SW 1271 (cell line): ENCODE measurements at regions not wholly inside any gene's neighbourhood (a gene's known extent, or its start where the extent isn't known, plus 50 kb on each side); places are given as distances from the start of the nearest gene placed in this dataset.
A peak's percentile ranks its signal among the peaks of the same experiment; 100 is the strongest.
"Not testable (repeated sequence)": the region's sequence is repeated elsewhere in the genome, so short reads cannot be mapped to it uniquely, and the experiment has no call there.

Experiments
- DNase-seq, 2 experiments: peaks; one replicate each; lab custom pipeline; 2025; lab: John Stamatoyannopoulos, UW

DNA sequence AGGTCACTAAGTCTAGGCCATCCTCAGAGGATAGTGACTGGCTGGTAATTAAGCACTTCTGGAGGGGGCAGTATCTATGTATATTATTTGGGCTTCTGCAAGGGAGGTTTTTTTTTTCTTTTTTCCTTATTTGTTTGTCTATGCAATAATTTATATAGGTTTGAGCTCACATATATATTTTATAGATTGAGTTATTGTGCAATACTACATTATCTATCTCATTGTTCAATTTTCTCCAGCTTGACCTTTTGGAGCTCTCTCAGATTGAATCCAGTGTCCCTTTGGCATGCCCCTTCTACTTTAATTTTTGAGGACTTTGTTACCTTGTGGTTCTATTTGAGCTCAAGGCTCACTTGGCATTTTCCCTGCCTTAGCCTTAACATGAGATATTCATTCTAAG lies 852.1 kb downstream of the KCNT2 start:
- no peak for DNase-seq

DNA sequence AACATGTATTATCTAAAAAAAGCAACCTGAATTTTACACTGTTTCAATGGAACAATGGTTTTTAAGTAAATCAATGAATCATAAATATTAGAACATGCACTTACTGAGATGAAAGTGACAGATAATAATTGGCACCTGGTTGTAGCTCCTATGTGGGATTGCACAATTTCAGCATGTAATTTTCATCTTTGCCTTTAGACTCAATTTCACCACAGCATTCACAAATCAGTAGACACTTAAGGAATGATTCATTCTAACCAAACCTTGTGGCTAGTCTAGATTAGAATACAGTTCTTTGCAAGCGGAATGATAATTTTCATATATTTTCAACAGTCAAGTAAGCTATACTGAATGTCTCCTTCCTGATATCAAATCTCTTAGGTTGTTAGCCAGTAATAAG lies 853.4 kb downstream of the KCNT2 start:
- no peak for DNase-seq

DNA sequence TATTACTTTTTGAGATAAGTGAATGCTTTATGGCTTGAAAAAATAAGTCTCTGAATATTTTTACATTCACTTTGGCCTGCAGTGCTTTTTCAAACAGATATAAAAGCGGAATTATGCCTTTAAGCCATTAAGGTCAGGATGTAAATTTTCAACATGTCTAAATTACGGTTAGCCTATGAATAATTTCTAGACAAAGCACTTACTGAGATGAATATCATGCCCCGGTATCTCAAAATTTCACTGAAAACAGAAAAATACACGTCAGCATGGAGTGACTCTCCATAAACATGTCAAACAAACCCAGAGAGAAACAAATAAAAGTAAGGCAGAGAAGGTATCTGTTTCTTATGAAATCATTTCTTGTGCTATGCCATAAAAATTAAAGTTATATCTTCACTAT lies 853.9 kb downstream of the KCNT2 start:
- no peak for DNase-seq

DNA sequence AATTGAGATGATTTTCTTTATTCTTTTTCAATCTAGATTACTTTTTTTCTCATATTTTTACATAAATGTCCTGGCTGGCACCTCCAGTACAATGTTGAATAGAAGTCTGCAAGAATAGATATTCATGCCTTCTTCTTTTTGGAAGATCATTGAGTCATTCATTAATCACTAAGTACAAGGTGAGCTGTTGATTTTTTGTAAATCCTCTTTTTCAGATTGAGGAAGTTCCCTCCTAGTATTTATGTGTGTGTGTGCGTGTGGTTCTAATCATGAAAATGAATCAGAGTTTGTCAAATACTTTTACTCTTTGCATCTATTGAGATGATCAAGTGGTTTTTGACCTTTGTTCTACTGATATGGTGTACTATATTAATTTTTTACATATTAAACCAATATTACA lies 859.3 kb downstream of the KCNT2 start:
- no peak for DNase-seq

DNA sequence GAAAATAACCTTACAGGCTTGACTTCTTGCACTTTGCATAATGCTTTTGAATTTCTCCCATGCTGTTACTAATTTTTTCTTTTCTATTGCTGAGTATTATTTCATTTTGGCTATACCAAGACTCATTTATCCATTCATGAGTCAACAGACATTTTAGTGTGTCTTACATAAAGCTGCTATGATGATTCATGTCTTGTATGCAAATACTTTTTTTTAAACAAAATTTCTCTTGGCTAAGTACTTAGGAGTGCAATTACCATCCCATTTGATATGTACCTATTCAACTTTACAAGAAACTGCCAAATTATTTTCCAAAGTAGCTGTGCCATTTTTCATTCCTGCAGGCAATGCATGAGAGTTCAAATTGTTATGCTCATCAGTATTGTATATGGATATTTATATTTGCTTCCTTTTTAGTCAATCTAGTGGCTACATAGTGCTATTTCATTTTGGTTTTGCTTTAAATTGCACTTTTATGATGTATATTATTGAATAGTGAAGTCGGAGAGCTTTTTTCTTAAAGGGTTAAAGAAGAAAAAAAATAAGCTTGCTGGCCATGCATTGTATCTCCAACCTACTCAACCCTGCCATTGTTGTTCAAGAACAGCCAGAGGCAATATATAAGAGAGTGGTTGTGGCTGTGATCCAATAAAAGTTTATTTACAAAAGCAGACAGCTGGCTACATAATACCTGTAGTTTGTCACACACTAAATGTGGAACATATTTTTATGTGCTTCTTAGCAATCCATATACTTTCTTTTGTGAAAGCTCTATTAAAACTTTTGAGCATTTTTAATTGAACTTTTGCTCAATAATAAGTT lies 862.8 kb downstream of the KCNT2 start:
- no peak for DNase-seq

DNA sequence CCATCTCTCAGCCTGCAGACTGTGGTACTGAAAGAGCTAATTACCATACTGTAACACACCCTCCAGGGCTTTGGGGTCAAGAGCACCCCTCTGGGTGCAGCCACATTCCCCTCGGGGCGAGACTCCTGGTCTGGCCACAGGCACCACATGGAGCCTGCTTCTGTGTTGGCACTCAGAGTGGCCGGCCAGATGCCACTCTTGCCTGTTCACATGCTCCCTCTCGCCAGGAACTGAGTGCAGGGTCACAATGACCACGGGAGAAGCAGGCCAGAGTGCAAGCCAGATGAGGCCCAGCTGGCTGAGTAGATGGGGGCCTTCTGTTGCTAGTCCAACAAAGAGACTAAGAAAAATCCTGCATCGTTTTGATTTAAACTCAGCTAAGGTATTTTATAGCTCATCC lies 864.0 kb downstream of the KCNT2 start:
- DNase-seq, result no peak

DNA sequence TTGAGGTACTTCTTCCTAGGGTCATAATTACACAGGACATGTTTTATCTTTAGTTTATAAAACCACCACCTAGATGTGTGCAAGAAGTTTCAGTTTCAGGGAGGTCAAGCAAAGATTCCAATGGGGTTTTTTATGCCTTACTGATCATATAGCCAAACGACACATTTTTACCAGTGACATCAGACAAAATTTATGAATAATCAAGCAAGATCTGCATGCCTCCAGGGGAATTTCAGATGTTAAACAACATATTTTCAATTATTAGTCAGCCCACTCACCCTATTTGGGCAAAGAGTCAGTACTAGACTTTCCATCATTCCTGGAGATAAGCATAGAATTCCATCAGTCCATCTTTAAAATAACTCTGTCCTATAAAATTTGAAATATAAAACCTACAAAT lies 867.4 kb downstream of the KCNT2 start:
- DNase-seq, result no peak

DNA sequence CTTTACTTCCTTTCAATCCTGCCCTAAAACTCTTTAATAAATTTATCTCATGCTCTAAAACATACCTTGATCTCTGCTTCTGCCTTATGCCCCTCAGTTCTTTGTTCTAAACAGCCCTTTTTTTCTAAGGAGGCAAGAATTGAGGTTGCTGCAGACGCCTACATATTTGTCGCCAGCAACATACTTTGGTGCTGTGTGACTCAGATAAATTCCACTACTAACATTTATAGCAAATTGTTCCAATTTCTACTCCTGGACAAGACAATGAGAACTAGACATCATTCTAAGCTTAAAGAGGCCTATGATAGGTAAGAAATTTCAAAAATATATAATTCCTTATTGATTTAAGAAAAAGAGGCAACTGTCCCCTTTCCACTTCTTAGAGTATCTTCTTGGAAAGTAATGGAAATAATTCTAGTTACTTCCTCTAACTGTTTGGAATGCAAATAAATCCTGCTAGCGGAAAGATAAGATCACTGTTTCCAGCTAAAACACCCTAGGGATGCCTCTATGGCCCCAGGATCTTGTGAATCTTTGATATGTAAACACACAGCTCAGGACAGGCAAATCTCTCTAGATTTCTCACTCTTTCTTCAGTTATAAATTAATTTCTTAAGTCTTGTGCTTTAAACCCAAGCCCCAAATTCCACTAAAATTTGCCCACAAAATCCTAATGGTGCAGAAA lies 869.1 kb downstream of the KCNT2 start:
- DNase-seq, result no peak

DNA sequence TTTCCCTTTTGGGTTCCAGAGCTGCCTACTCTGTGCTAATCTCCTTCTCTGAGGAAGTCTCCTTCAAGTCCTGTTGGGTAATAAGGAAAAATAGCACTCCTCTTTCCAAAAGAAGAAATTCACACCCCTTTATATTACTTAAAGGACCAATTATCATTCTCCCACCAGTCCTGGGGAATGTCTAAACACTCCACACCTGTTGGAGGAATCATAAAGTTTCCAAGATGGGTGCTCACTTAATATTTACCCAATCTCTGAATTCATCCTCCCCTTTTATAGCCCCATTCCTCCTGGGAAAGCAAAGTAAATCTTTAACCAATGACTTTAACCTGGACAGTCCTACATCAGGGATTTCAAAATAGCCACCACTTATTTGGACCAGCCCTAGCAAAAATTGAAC lies 873.1 kb downstream of the KCNT2 start:
- no peak for DNase-seq

DNA sequence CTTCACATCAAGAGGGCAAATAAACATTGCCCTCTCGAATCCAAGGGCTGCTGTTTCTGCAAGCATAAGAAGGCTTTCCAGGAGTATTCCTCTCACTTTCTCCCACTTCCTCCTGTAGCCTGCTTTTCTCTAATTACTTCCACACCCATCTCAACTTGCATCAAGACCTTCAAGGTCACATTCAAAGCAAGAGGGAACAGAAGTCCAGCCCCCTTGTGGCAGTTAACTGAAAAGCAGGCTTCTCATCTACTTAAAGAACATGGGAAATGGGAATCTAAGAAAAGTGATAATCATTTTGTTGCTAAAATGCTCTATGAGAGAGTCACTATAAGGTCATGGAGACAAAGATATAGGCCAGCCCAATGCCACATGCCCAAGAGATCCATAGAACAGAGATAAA lies 874.4 kb downstream of the KCNT2 start:
- DNase-seq, result peak in 1 of 2 experiments; percentile 0

DNA sequence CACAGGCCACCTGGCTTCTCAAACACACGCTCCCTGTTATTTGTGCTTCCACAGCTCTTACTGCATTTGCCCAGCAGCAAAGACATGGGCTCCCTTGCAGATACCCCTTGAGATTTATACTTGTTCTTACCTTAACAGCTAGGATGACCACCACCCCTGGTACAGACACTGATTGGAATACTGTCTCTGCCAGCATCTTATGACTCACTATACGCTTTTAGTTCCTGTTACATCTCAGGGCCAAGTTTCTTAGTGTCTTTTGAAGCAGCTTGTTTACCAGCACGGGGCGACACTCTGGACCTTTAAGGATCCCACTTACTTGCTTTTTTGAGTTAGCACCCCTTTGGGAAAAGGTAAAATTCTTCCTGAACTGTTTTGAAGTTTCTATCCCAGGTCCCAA lies 874.8 kb downstream of the KCNT2 start:
- no peak for DNase-seq

DNA sequence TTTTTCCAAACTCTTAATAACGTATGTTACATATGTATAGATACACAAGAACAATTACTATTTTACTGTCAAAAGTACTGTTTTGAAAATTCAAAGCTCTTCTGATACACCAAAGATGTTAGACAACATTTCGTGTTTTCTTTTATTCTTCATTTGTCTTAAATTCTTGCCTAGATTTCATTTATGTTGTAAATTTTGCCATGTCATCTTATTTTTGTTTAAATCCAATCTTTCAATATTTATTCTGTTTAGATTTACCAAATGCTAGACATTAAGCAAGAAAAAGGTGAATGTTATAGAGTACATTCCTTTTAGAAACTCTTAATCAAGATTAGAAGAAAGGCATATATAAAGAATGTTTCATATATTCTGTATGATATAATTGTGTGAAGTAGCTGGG lies 876.9 kb downstream of the KCNT2 start:
- no peak for DNase-seq

DNA sequence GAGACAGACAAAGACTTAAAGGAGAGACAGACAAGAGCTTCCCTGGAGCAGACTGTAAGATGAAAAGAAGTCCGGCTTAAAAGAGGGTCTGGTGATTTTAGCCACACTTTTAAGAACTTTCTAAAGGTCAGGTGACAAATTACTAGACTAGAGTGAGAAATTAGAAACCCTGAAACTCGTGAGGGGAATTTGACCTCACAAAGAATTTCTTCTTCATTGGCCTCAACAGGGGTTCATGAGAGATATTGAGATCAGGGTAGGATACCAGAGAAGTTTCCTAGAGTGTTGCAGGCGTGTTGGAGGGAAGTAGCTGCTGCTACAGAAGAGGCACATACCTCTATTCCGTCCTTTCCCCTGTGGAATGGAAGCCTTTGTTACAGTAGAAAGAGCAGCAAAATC lies 884.4 kb downstream of the KCNT2 start:
- no peak for DNase-seq

DNA sequence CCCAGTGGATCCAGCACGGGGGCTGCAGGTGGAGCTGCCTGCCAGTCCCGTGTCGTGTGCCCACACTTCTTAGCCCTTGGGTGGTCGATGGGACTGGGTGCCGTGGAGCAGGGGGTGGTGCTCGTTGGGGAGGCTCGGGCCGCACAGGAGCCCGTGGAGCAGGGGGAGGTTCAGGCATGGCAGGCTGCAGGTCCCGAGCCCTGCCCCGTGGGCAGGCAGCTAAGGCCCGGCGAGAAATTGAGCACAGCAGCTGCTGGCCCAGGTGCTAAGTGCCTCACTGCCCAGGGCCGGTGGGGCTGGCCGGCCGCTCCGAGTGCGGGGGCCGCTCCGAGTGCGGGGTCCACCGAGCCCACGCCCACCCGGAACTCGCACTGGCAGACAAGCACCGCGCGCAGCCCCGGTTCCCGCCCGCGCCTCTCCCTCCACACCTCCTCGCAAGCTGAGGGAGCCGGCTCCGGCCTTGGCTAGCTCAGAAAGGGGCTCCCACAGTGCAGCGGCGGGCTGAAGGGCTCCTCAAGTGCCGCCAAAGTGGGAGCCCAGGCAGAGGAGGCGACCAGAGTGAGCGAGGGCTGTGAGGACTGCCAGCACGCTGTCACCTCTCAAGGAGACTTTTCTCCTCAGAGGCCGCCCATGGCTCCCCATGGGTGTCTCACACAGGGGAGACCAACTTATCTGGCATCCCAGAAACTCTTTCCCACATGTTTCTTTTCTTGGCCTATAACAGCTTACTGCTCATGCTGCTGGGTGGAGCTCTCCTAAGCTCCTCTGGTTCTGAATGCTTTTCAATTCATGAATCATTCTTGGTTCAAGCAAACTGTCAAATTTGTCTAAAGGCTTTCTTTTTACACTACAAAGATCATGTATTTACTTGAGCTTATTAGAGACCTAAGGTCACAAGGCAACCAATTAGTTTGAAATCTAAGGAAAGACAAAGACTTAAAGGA lies 885.1 kb downstream of the KCNT2 start:
- not testable (repeated sequence) for DNase-seq

DNA sequence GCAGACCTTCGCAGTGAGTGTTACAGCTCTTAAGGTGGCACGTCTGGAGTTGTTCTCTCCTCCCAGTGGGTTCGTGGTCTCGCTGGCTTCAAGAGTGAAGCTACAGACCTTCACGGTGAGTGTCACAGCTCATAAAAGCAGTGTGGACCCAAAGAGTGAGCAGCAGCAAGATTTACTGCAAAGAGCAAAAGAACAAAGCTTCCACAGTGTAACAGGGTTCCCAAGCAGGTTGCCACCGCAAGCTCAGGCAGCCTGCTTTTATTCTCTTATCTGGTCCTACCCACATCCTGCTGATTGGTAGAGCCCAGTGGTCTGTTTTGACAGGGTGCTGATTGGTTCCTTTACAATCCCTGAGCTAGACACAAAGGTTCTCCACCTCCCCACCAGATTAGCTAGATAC lies 886.1 kb downstream of the KCNT2 start:
- not testable (repeated sequence) for DNase-seq

DNA sequence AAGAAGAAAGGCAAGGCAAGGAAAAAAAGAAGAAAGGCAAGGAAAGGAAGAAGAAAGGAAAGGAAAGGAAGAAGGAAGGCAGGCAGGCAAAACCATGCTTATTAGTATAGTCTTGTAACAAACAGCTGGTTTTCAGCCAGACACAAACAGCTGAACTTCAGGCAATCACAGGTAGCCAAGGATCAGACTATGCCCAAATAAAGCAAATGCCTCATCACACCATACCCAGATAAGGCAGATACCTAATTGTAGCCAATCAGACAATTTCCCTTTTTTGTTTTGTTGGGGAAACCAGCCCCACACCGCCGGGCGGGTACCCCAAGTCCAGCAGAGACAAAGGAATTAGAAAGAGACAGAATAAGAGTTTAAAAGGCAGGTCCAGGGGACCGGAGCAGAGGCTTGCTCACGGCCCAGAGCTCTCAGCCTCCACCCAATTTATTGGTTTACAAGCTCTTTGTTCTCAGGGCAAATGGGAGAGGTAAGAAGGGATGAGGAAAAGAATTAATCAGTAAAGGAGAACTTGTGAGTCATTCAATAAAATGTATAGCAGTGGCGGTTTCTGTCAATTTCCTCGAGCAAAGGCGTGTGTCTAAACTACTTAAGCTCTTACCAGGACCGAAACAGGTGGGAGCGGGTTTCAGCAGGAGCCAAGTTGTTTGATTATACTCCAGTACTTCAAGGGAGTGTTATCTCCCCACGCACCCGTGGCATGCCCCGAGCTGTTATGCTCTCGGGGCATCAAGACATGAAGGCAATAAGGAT lies 886.8 kb downstream of the KCNT2 start:
- DNase-seq, result no peak

DNA sequence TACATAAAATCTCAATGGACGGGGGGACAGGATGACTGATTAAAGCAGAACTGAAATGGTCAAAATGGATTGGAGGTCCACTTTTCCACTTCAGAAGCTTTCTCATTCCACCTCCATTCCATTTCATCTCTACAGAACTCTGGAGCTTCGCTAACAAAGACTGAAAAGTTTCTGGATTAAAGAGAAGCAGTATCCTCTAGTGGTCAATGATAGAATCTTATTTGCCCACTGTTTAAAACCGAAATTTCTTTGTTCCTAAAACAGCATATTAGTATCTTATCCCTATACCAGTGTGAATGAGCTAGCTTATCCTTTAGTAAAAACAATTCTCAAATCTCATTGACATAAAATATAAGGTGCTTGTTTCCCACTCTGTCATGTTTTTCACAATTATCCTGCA lies 890.6 kb downstream of the KCNT2 start:
- peak in 1 of 2 experiments; percentile 13 for DNase-seq

DNA sequence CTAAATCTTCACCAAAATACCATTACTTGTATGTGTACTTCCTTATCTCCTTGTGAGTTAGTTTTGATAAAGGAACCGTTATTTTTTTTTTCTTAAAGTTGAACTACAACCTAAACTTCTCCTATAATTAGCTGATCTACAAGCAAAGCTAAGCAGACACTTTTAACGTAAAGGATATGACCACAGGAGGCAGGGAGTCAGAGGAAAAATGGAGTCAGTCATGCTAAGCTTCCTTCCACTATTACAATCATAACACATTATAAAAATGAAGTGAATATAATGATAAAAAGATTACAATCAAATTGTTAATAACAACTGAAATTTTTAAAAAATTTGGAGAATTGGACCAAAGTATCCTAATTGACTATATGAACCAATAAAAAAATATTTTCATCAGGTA lies 892.6 kb downstream of the KCNT2 start:
- no peak for DNase-seq

DNA sequence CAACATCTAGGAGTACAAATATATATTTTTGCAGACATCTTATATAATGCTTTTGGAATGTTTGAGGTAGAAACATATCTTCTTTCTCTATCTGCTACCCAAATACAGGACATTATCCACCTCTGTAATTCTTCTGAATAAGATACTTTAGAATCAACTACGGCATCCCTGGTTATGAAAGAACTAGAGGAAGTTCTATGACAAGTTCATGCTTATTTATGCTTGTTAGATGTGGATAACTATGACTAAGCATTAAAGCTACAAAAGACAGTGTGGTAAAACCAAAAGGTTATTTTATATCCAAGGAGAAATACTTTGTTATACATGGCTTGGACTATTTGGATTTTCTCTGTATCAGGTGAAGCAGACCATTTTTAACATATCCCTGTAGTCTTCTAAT lies 894.0 kb downstream of the KCNT2 start:
- DNase-seq, result no peak

DNA sequence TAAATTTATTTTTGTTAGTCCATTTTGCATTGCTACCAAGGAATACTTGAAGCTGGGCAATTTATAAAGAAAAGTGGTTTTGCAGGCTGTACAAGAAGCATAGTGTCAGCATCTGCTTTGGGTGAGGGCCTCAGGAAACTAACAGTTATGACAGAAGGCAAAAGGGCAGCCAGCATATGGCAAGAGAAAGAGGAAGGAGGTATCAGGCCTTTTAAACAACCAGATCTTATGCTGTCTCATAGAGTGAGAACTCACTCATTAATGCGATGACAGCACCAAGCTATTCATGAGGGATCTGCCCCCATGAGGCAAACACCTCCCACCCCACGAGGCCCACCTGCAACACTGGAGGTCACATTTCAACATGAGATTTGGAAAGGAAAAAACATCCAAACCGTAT lies 898.4 kb downstream of the KCNT2 start:
- no peak for DNase-seq

DNA sequence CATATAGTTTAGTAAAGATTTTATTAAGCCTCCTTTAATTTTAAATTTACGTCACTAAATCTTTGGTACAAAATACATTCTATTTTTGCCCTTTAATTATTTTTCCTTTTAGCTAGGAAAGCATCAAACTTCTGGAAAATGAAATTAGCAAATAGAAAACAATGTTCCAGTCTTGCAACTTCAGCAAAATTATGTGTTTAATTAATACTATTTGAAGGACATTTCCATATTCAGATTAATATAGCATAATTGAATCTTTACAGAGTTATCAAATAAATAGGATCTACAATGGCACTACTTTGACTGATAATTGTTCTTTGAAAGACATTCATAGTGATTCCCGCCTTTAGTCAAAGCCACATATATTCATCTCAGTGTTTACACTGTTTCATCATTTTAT lies 904.2 kb downstream of the KCNT2 start:
- DNase-seq, result no peak

DNA sequence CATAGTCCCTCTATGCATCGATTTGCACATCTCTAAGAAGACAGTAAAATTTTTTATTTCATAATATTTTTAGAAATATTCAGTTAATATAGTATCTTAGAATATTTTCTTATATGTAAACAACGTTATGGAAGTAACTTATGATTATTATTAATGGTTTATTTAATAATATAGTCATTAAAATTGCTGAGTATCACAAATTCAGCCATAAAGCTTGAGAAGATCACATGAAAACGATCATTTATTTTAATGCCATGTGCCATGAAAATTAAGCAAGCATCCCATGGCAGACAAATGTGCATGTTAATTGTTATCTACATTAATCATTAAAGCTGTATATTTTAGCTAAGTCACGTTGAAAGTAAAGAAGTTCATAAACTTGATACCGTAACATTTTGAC lies 907.1 kb downstream of the KCNT2 start:
- DNase-seq, result no peak
